ENCODE measurements at regions not wholly inside any gene's neighbourhood (a gene's known extent, or its start where the extent isn't known, plus 50 kb on each side); places are given as distances from the start of the nearest gene placed in this dataset.
"Not testable (repeated sequence)": the region's sequence is repeated elsewhere in the genome, so short reads cannot be mapped to it uniquely, and the experiment has no call there.

DNA sequence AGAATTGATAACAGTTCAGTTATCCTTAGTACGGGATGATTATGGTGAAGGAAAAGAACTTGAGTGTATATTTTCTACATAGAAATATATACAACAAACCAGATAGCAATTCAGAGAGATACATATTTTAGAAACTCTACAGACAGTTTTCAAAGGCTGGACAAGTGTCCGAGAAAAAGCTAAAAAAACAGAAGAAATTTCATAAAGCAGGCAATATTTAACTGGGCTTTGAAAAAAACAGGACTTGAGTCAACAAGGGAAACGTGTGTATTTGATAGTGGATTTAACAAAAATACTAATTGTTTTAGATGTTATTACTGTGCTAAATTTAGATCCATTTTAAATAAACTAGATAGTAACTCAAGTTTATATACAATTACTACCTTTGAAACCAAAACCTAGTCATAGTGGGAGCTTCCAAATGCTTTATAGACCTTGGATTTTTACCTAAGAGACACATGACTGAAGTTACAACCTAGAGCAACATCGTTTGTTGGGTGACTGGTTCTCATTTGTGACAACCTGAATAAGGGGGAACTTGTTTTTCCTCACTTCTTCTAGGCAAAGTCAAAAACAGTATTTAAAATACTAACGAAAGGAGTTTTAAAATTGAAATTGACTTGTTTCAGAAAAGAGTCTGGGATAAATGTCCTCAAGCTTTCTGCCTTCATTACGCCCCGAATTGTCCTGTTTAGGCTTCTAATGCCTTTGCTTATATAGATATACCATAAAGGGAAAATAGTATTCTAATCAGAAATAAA lies 116.7 kb upstream of the PRSS16 start:
- Histone ChIP-seq H3K27ac (ENCODE audit: low read length) (peak overlapping the region; percentile 48), H2AFZ (ENCODE audit: low read depth, low read length) (peak overlapping the region; percentile 74), H3K9me3 (ENCODE audit: low read length) (no peaks in the 10 kb centered on the region), H3K9ac (ENCODE audit: low read length) (peak overlapping the region; percentile 51), H3K4me2 (ENCODE audit: low read length) (peak overlapping the region; percentile 13), H3K9me2 (ENCODE audit: insufficient read depth, low read length) (no peaks in the 10 kb centered on the region), H4K20me1 (ENCODE audit: insufficient read depth) (no peaks in the 10 kb centered on the region), H3F3A (ENCODE audit: insufficient read depth, low read length, poor library complexity, severe bottlenecking) (no peaks in the 10 kb centered on the region), H3K36me3 (ENCODE audit: insufficient read depth, low read length) (no peaks in the 10 kb centered on the region), H3K4me3 (ENCODE audit: low read length) (peak overlapping the region; percentile 76), H3K27me3 (ENCODE audit: insufficient read depth, low read depth, low read length) (no peaks in the 10 kb centered on the region), H3K79me2 (replicated peaks; ENCODE audit: insufficient read depth, low read length) (no peaks in the 10 kb centered on the region)
- TF ChIP-seq RAD21 (conservative IDR thresholded peaks at IDR 0.05) (no peak), SMC3 (conservative IDR thresholded peaks at IDR 0.05; ENCODE audit: poor library complexity) (no peak), CTCF (IDR thresholded peaks at IDR 0.05; ENCODE audit: poor library complexity, severe bottlenecking) (no peak), TAF1 (IDR thresholded peaks at IDR 0.05; ENCODE audit: low read depth) (no peak), MXI1 (conservative IDR thresholded peaks at IDR 0.05; ENCODE audit: poor library complexity, severe bottlenecking) (no peak), EZH2 (IDR thresholded peaks at IDR 0.05; ENCODE audit: borderline replicate concordance, insufficient read depth, low read length, poor library complexity, severe bottlenecking) (no peak), EP300 (conservative IDR thresholded peaks at IDR 0.05; ENCODE audit: poor library complexity, severe bottlenecking) (no peak), POLR2AphosphoS5 (IDR thresholded peaks at IDR 0.05) (no peak)
- TF ChIP-seq, protein P1, sequence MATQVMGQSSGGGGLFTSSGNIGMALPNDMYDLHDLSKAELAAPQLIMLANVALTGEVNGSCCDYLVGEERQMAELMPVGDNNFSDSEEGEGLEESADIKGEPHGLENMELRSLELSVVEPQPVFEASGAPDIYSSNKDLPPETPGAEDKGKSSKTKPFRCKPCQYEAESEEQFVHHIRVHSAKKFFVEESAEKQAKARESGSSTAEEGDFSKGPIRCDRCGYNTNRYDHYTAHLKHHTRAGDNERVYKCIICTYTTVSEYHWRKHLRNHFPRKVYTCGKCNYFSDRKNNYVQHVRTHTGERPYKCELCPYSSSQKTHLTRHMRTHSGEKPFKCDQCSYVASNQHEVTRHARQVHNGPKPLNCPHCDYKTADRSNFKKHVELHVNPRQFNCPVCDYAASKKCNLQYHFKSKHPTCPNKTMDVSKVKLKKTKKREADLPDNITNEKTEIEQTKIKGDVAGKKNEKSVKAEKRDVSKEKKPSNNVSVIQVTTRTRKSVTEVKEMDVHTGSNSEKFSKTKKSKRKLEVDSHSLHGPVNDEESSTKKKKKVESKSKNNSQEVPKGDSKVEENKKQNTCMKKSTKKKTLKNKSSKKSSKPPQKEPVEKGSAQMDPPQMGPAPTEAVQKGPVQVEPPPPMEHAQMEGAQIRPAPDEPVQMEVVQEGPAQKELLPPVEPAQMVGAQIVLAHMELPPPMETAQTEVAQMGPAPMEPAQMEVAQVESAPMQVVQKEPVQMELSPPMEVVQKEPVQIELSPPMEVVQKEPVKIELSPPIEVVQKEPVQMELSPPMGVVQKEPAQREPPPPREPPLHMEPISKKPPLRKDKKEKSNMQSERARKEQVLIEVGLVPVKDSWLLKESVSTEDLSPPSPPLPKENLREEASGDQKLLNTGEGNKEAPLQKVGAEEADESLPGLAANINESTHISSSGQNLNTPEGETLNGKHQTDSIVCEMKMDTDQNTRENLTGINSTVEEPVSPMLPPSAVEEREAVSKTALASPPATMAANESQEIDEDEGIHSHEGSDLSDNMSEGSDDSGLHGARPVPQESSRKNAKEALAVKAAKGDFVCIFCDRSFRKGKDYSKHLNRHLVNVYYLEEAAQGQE (IDR thresholded peaks at IDR 0.05; ENCODE audit: borderline replicate concordance) = no peak

- not testable (repeated sequence) for H4K20me1 ChIP-seq (ENCODE audit: insufficient read depth); H3K27me3 ChIP-seq (ENCODE audit: insufficient read depth, low read depth, low read length); H3K79me2 ChIP-seq (replicated peaks; ENCODE audit: insufficient read depth, low read length); H3K9me2 ChIP-seq (ENCODE audit: insufficient read depth, low read length); H2AFZ ChIP-seq (ENCODE audit: low read depth, low read length); H3K9me3 ChIP-seq (ENCODE audit: low read length); H3K36me3 ChIP-seq (ENCODE audit: insufficient read depth, low read length); H3F3A ChIP-seq (ENCODE audit: insufficient read depth, low read length, poor library complexity, severe bottlenecking)
- H3K27ac ChIP-seq (ENCODE audit: low read length) = peak overlapping the region; percentile 66
- H3K9ac ChIP-seq (ENCODE audit: low read length) = peak overlapping the region; percentile 52
- peak overlapping the region; percentile 77 for H3K4me2 ChIP-seq (ENCODE audit: low read length)
- TF ChIP-seq, protein P1 (IDR thresholded peaks at IDR 0.05; ENCODE audit: borderline replicate concordance) = peak; percentile 6
- peak overlapping the region; percentile 76 for H3K4me3 ChIP-seq (ENCODE audit: low read length)
These were observed 115.3 kb upstream of the PRSS16 start for GRCh38 chr6:27132282-27132531.
